ENCODE measurements at regions not wholly inside any gene's neighbourhood (a gene's known extent, or its start where the extent isn't known, plus 50 kb on each side); places are given as distances from the start of the nearest gene placed in this dataset.

DNA sequence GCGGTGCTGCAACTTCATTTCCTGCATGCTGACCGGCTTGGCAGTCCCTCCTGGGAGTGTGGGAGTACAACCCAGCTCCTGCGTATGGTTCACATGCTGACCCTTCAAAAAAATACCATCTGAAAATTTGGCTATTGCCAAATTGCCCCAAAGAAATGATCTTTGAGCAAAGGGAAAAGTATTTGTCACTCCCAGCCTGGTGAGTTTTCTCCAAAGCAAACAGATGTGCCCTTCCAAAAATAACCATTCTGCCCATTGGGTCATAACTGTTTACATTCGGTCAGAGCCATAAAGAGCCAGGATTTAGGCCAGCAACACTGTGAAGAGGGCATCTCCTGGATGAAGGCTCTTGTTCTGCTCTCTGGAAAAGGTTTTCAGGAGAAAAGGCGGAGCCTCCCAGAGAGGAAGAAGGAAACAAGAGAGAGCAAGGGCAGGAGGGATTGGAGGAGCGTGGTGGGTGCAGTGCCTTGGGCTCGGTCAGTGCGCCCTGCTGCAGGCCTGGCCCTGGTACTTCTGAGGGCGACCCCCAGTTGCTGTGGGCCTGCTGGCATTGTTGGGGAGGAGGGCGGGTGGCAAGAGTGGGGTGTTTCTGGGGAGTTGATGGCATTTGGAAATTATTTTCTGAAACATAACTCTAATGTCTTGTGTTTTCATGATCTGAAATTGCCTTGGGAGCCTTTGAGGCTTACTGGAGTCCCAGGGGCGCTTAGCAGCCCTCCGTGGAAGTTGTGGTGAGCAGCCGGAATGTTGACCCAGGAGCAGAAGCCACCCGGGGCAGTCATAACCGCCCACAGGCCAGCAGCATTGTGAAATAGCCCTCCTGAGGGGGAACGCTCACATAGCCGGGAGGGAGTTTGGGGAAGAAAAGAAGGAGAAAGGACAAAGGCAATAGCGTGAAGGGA, 248.4 kb downstream of the MYLK4 start:
- no peak for DNase-seq

DNA sequence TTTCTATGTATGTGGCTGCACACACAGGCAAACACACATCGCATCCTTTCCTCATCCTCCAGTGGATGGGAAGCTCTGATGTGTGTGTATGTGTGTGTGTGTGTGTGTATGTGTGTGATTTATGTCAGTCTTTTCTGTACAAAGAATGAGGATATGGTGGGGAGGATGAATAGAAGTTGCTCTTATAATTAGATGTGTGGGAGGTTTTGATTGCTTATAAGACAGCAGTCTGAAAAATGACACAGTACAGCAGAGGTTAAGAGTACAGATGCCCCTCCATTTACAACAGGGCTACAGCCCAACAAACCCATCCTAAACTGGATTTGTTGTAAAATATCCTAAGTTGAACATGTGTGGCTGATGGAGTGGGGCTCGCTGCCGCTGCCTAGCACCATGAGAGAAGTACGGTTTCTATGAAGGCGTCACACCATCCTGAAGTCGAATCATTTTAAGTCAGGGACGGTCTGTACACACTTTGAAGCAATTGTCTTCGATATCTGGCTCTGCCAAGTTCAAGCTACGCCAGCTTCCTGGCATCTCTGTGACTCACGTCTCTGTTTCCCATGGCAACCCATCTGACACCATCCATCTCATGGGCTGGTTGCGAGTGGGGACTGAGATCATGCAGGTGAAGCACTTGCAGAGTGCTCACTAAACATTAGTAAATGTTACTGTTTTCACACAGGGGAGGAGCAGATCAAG, 252.6 kb downstream of the MYLK4 start:
- no peak for DNase-seq

DNA sequence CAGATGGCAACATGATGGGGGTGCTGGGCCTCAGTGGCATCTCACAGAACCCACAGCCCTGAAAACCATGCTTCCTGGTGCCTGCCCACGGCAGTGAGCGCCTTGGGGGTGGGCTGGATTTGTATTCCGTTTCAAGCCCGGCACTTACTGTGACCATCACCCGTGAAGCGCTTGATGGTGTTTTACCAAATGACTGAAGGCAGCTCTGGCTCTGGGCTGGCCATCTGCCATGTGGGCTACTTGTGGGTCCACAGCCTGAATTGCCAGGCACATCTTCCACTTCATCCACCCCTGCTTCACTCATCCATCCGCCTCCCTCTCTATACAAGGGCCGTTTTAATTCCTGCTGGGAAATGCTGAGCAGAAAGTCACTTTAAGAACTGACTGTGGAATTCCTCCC, 250.9 kb upstream of the GMDS start:
- no peak for DNase-seq

DNA sequence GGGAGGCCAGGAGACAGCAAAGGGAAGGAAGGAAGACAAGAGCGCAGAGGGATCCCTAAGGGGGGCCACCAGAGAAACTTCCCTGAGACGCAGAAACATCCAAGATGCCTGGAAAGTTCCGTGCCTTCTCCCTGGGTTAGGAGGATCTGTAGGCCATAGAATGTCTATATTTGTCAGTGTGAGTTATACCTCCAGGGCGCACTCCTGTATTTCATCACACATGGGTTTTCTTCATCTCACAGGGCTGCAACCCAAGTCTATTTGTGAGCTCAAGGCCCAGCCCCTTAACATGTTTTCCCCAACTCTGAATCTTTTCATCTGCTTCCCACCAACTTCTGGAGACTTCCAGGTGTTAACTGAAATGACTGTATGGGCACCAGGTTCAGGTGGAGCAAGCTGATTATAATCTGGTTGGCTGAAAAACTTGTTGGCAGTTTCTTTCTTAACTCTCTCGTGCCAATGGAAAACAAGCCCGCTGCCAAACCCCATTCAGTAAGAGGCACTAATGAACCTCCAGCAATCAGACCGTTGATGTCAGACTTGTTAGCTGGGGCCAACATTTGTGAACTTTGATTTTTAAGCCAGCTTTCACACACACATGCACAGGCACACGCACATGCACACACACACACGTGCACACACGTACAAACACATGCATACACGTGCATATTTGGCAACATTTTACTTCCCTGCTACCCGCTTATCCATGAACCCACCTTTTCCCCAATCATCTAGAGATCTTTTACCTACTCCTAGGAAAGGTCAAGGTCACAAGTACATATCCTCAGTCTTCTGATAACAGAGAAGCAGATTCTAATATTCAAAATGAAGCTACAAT, 247.5 kb upstream of the GMDS start:
- DNase-seq: no peak

DNA sequence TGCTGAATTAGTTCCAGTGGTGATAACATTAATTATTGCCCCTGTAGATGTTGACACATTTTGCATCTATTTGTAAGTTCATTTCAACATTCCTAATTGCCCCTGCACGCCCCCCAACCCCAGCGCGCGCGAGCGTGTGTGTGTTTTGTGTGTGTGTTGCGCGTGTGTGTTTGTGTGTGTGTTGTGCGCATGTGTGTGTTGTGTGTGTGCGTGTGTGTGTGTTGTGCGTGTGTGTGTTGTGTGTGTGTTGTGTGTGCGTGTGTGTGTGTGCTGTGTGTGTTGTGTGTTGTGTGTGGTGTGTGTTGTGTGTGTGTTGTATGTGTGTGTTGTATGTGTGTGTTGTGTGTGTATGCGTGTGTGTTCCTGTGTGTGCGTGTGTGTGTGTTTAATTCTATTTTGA, 245.7 kb upstream of the GMDS start:
- no peak for DNase-seq

DNA sequence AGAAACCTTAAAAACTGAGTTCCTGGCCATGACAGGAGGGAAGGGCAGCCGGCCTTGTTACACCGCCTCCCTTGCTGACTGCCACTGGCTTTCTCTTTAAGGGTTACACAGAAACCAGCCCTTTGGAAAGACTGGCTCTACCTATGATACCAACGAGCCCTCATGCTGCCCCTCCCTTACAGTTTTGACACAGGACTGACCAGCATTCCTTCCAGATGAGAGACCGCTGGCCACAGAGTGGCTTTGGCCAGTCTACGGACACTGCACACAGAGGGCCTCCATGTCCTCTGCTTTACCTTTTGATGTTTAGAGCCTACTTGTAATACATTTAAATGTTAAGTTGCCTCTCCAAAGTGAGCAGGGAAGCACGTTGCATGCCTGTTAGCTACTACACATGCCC, 243.2 kb upstream of the GMDS start:
- DNase-seq: no peak

DNA sequence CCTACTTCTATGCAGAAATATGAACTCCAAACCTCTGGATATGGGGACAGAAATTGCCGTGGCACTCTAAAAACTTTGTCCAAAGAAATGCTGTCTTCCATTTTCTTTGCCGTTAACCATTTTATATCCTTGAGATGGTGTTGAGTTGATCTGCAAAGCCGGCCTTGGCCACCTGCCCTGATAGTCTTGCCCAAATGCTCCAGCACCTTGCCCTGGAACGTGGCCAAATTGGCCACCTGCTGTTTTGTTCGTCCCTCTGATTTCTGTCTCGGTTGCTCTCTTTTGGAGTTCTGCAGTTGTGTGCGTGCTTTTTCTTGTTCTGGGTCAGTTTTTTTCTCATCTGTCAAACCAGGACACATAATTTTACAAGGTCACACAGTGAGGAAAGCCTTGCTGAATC, 239.7 kb upstream of the GMDS start:
- DNase-seq: no peak

DNA sequence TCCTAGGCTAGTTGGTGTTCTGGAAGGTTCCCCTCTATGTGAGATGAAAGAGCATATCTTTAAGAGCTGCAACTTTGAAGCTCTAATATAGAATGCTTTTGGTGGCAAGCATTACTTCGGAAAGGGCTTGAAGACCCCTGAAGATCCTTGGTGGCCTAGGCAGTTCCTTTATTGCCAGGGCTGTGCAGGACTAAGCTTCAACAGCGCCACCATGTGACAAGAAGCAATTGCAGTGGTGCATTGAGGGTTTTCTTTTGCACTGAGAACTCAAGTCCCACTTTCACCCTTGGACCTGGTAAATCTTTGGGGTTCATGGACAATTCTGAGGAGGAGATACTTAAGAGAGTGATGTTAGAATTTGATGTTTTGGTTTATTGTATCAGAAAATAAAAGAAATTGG, 237.4 kb upstream of the GMDS start:
- DNase-seq: no peak

DNA sequence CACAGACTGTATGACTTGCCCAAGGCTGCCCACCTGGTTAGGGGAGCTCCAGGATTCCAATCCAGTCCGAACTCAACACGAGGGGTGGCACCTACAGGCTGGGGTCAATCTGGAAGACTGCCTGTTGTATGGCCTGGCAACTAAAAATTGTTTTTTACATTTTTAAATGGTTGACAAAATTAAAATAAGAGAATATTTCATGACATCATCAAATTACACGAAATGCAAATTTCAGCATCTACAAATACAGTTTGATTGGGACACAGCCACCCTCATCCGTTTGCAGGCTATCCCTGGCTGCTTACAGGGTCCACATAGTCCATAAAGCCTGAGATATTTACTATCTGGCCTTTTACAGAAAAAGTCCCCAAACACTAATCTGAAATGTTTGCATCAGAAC, 235.9 kb upstream of the GMDS start:
- DNase-seq: no peak

DNA sequence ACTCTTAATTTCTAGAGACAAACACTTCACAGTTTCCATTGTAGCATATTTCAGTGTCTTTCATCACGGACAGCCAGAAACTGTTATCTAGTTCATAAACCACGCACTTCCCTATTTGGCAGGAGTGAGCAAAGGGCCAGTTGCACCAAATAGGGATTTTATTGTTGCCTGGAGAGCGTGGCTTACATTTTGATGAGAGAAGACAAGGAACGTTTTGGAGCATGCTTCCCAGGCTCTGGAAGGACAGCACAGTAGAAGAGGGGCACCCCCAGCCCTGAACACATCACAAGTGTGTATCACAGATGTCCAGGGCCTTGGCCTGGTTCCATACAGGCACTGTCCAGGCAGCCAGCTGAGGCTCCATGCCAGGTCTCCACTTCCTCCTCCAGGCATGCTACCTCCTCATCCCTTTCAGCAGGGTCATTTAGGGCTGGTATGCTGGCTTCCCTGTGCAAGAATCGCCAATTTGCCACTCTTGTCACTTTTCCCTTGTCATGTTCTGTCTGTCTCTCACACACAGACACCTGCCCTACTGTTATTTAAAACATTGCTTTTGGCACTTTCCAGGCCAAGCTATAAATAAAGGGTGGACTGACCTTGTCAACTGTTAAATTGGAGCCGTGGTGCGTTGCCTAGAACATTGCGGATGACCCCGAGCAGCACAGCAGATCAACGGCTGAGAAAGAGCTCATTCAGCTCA, 235.0 kb upstream of the GMDS start:
- no peak for DNase-seq

DNA sequence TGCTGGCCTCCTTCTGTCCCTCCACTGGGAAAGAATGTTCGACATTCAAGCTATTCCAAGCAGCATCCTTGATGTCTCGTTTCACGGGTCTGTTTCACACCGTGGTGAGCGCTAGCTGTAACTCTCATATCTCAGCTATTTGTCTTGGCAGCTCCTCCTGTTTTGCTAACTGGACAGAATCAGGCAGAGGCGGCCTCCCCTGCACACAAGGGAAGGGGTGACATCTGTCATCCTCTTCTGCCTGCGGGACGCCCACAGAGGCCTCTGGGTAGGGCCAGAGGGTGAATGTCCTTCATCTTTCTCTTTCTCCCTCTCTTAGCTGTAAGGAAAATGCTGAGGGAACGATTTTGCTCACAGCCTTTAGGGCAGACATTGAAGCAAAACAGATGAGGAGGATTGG, 232.8 kb upstream of the GMDS start:
- DNase-seq: no peak

DNA sequence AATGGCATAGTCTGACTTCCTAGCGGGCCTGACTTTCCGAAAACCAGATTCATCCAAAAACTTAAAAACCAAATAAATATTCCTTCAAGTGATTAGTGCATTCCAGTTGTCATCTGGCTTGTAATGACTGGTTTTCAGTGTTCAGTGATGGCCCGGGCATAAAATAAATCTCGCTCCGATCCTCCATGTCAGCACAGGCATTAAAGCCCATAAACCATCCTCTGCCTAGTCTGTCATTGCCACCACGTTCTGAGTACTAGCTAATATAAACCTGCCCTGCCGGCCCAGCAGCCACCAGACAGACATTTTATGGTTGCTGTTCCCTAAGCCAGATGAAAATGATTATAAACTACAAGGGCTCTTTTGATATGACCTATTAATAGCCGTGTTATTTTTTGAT, 232.3 kb upstream of the GMDS start:
- DNase-seq: no peak

DNA sequence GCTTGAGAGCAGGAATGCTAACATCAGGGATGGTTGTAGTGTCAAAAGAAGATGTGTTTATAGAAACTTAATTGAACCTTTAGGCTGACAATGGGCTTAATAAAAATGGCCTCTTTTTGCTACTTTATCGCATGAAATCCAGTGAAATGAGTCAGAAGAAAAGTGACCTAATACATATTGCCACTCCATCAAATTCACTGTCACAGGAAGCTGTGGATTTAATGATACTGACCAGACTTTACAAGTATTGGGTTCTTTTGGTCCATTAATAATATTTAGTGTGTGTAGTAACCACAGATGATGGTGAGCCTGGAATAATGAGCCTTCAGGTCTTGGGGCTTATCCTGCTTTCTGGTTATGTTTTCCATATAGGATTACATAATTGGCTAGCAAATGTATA, 231.8 kb upstream of the GMDS start:
- DNase-seq: no peak

DNA sequence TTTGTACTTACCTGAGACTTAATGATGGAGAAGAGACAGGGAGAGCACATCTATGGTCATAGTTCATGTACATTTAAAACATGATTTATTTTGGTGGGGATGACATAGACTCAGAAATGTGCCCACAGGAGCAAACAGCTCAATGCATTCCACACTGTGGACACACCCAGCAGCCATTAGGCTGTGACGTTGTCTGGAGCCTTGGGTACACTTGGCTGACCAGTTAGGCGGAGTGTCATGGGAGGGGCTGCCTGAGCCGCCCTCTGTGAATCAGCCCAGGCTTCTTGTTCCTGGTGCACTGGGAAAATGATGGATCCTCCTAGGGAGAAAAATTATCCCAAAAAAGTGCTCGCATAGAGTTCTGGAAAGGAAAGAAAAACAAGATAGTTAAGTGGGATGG, 231.0 kb upstream of the GMDS start:
- no peak for DNase-seq

DNA sequence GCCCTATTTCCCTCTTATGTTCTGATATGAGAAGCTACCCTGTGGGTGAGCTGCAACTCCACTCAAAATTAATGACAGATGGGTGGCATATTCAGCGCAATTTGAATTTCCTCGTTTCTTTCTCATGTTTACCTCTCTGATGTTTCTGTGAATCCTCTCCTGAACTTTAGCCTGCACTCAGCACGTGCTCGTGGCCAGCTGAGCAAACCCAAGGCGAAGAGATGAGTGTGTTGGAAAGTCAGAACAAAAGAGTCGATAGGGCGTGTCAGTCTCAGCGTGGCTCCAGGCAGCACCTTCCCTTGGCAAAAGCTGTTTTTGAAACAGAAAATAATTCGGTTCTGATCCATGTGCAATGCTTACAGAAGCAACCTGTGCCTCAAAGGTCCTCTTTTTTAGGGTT, 226.1 kb upstream of the GMDS start:
- DNase-seq: no peak

DNA sequence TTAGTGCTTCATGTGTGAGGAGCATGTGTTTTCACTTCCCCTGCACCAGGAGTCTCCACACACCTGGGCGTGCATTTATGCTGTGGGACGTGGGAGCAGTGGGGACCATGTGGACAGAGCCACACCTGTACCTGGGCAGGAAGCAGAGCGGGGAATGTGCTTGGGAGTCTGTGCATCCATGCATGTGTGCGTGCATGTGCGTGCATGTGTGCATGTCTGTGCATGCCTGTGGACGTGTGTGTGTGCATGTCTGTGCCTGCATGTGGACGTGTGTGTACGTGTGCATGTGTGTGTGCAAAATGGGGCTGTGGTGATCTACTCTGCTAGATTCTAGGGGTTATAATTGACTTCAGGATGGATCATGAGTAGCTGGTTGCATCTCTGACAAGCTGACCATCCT, 224.0 kb upstream of the GMDS start:
- DNase-seq: no peak

DNA sequence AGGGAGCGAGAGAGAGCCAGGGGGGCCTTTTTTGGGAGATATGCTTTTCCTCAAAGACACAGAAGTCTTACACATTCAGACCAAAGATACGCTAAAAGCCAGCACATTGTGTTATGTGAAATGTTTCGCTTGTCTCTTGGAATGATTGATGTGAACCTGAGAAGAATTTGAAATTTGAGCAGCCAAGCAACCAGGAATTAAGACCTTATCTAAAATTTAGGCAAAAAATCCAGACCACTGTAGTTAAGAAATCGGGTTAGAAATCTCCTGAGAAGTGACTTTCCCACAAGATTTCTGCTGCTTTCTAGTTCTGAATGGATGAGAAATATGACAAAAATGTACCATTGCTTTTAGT, 223.2 kb upstream of the GMDS start:
- DNase-seq: no peak

DNA sequence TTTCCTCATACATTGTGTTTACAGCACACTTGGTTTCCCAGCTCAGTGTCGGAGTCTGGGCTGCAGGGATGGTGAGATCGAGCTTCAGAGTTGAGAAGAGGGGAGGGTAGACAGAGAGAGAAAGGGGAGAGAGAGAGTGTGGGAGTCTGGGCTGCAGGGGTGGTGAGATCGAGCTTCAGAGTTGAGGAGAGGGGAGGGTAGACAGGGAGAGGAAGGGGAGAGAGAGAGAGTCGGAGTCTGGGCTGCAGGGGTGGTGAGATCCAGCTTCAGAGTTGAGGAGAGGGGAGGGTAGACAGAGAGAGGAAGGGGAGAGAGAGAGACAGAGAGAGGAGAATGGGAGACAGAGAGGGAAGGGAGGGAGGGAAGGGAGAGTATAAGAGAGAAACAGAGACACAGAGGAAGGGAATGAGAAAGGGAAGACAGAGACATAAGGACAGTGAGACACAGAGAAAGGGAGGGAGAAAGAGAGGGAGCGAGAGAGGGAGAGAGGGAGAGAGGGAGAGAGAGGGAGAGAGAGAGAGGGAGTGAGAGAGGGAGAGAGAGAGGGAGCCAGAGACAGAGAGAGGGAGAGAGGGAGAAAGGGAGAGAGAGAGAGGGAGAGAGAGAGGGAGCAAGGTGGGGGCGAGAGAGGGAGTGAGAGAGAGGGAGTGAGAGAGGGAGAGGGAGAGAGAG, 222.7 kb upstream of the GMDS start:
- DNase-seq: no peak

DNA sequence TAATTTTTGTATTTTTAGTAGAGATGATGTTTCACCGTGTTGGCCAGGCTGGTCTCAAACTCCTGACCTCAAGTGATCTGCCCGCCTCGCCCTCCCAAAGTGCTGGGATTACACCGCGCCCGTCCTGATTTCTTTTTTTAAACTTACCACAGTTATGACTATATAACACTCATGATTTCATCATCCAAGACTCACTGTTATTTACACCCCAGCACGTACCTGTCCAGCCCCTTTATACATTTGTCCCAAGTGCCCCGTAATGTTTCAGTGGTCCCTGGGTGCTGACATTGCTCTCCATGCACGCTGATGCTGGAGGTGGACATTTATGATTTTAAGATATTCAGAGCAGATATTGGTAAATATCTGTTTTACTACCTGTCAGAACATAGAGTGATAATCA, 219.9 kb upstream of the GMDS start:
- no peak for DNase-seq

DNA sequence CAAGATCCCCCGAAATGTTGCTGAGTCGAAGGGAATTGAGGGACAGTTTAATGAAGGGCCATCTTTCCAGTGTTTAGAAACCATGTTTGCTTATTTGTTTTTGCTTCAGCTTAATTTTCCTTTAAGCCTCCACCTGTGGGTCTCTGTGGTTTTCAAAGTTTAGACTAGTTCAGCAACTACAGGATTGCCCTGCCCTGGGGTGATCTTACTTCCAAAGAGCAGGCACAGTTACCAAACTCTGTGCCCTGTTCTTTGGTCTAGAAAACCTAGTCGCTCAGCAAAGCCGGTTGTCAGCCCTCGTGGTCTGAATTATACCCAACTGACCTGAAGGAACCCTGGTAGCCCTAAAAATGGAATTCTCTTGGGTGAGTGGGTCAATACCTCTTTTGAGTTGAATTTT, 219.2 kb upstream of the GMDS start:
- DNase-seq: no peak

DNA sequence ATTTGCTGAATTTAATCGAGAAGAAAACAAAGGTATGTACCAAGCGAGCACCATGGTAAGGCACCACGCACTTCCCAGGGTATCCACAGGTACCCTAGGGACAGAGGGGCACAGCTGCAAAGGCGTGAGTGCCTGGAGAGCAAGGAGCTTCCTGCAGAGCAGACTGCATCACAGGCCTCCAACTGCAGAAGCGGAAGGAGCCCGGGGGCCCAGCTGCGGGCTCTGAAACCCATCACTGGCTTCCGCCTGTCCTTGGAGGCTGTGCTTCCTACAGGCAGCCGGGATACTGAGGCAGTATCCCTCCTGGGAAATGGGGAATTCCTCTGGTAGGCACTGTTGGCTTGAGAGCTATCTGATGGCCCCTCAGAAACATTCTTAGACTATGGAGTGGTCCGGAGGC, 217.4 kb upstream of the GMDS start:
- no peak for DNase-seq

DNA sequence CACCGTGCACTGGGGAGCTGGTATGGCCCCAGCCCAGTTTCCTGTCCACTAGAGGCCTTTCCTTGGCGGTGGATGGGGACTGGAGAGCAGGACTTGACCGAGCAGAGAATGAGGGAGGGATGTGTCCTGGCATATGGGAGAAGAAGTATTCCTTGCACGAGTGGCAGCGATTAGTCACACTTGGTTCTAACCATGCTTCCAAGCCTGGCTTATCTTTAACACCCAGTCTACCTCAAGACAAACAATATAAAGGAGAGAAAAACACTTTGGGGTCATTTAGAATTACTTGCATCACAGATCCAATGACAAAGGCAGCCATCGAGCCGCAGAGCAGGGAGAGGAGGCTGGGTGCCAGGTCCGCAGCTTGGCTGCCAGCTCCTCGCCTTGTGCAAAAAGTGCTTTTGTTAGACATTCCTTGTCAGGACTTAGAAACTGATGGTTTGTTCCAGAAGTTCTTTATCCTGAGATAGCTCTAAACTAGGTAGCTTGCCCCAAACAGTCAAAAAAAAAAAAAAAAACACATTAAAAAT, 214.9 kb upstream of the GMDS start:
- no peak for DNase-seq
